ENCODE measurements at regions not wholly inside any gene's neighbourhood (a gene's known extent, or its start where the extent isn't known, plus 50 kb on each side); places are given as distances from the start of the nearest gene placed in this dataset.
"Not testable (repeated sequence)": the region's sequence is repeated elsewhere in the genome, so short reads cannot be mapped to it uniquely, and the experiment has no call there.

GRCh38 chr14:103233328-103233727 lies 100.7 kb upstream of the EIF5 start:
- Histone ChIP-seq H3K4me1 (ENCODE audit: control insufficient read depth in 4 of 4, insufficient read depth in 4 of 4, low read length in 3 of 4) (no peaks in the 10 kb centered on the region), H3K27ac (ENCODE audit: low read depth in 1 of 2, low read length in 2 of 2) (no peak overlapping the region), H3K4me3 (ENCODE audit: low read depth in 1 of 3, low read length in 3 of 3) (no peak overlapping the region), H3K27me3 (ENCODE audit: control insufficient read depth in 4 of 4, insufficient read depth in 4 of 4, low read length in 3 of 4) (no peaks in the 10 kb centered on the region), H3K9ac (ENCODE audit: low read depth in 1 of 2, low read length in 2 of 2) (no peak overlapping the region), H3K36me3 (ENCODE audit: control insufficient read depth in 4 of 4, insufficient read depth in 3 of 4, low read depth in 1 of 4, low read length in 3 of 4) (no peaks in the 10 kb centered on the region), H3K9me3 (ENCODE audit: control insufficient read depth in 4 of 4, low read length in 3 of 4) (no peaks in the 10 kb centered on the region)
- no peak for TF ChIP-seq EGR1 (IDR thresholded peaks at IDR 0.05; ENCODE audit: low read depth in 2 of 2)
- TF ChIP-seq HNF4G (IDR thresholded peaks at IDR 0.05) = no peak
- TF ChIP-seq FOXA1 (IDR thresholded peaks at IDR 0.05) = no peak
- TF ChIP-seq TAF1 (conservative IDR thresholded peaks at IDR 0.05) = no peak
- no peak for TF ChIP-seq NR2F2 (IDR thresholded peaks at IDR 0.05)
- no peak for DNase-seq (ENCODE audit: low spot score)
- 99% methylated on average over 3 of the region's 3 CpGs for WGBS

- H3K9ac ChIP-seq (ENCODE audit: low read depth in 1 of 2, low read length in 2 of 2); H3K36me3 ChIP-seq (ENCODE audit: control insufficient read depth in 4 of 4, insufficient read depth in 3 of 4, low read depth in 1 of 4, low read length in 3 of 4); H3K4me3 ChIP-seq (ENCODE audit: low read depth in 1 of 3, low read length in 3 of 3); H3K9me3 ChIP-seq (ENCODE audit: control insufficient read depth in 4 of 4, low read length in 3 of 4); DNase-seq (ENCODE audit: low spot score); H3K4me1 ChIP-seq (ENCODE audit: control insufficient read depth in 4 of 4, insufficient read depth in 4 of 4, low read length in 3 of 4); H3K27me3 ChIP-seq (ENCODE audit: control insufficient read depth in 4 of 4, insufficient read depth in 4 of 4, low read length in 3 of 4); H3K27ac ChIP-seq (ENCODE audit: low read depth in 1 of 2, low read length in 2 of 2): not testable (repeated sequence)
- 76% methylated on average over 9 of the region's 9 CpGs for WGBS
Observed at GRCh38 chr14:103234826-103235225, 99.2 kb upstream of the EIF5 start.

DNA sequence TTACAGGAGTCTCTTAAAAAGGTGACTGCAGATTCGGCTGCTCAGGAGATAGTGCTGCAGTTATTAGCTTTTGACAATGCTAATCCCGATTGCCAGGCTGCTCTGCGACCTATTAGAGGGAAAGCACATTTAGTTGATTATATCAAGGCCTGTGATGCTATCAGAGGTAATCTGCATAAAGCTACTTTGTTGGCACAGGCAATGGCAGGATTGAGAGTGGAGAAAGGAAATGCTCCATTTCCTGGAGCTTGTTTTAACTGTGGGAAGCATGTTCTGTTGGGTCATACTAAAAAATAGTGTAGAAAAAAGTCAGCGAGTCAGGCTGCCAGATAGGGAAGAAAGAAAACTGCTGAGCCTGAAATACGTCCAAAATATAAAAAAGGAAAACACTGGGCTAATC lies 98.5 kb upstream of the EIF5 start:
- not testable (repeated sequence) for DNase-seq (ENCODE audit: low spot score); H3K4me1 ChIP-seq (ENCODE audit: control insufficient read depth in 4 of 4, insufficient read depth in 4 of 4, low read length in 3 of 4); H3K27me3 ChIP-seq (ENCODE audit: control insufficient read depth in 4 of 4, insufficient read depth in 4 of 4, low read length in 3 of 4); H3K9ac ChIP-seq (ENCODE audit: low read depth in 1 of 2, low read length in 2 of 2); H3K36me3 ChIP-seq (ENCODE audit: control insufficient read depth in 4 of 4, insufficient read depth in 3 of 4, low read depth in 1 of 4, low read length in 3 of 4); H3K27ac ChIP-seq (ENCODE audit: low read depth in 1 of 2, low read length in 2 of 2); H3K9me3 ChIP-seq (ENCODE audit: control insufficient read depth in 4 of 4, low read length in 3 of 4); H3K4me3 ChIP-seq (ENCODE audit: low read depth in 1 of 3, low read length in 3 of 3)
- 67% methylated on average over 5 of the region's 5 CpGs for WGBS
- peak; percentile 38 for TF ChIP-seq NR2F2 (IDR thresholded peaks at IDR 0.05)

DNA sequence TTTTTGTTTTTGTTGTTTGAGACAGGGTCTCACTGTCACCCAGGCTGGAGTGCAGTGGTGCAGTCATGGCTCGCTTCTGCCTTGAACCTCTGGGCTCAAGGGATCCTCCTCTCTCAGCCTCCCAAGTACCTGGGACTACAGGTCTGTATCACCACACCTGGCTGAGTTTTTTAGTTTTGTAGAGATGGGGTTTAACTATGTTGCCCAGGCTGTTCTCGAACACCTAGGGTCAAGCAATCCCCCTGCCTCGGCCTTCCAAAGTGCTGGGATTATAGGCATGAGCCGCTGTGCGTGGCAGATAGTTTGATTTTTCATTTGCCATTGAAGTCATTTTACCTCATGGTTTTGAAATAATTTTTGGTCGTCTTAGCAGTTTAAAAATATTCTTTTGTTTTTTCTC lies 94.3 kb upstream of the EIF5 start:
- DNase-seq (ENCODE audit: low spot score) = no peak
- no peak overlapping the region for H3K9ac ChIP-seq (ENCODE audit: low read depth in 1 of 2, low read length in 2 of 2)
- TF ChIP-seq REST (IDR thresholded peaks at IDR 0.05) = no peak
- no peak for TF ChIP-seq RAD21 (IDR thresholded peaks at IDR 0.05)
- TF ChIP-seq RXRA (IDR thresholded peaks at IDR 0.05) = no peak
- TF ChIP-seq GABPA (IDR thresholded peaks at IDR 0.05 in 1 of 2, conservative IDR thresholded peaks at IDR 0.05 in 1 of 2) = no peak
- TF ChIP-seq SP1 (IDR thresholded peaks at IDR 0.05) = no peak
- TF ChIP-seq, protein P1, sequence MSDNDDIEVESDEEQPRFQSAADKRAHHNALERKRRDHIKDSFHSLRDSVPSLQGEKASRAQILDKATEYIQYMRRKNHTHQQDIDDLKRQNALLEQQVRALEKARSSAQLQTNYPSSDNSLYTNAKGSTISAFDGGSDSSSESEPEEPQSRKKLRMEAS (IDR thresholded peaks at IDR 0.05) = no peak
- TF ChIP-seq JUND (IDR thresholded peaks at IDR 0.05) = no peak
- no peak for TF ChIP-seq EGR1 (IDR thresholded peaks at IDR 0.05; ENCODE audit: low read depth in 2 of 2)
- no peak for TF ChIP-seq YY1 (IDR thresholded peaks at IDR 0.05)
- TF ChIP-seq, protein P2, sequence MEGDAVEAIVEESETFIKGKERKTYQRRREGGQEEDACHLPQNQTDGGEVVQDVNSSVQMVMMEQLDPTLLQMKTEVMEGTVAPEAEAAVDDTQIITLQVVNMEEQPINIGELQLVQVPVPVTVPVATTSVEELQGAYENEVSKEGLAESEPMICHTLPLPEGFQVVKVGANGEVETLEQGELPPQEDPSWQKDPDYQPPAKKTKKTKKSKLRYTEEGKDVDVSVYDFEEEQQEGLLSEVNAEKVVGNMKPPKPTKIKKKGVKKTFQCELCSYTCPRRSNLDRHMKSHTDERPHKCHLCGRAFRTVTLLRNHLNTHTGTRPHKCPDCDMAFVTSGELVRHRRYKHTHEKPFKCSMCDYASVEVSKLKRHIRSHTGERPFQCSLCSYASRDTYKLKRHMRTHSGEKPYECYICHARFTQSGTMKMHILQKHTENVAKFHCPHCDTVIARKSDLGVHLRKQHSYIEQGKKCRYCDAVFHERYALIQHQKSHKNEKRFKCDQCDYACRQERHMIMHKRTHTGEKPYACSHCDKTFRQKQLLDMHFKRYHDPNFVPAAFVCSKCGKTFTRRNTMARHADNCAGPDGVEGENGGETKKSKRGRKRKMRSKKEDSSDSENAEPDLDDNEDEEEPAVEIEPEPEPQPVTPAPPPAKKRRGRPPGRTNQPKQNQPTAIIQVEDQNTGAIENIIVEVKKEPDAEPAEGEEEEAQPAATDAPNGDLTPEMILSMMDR (IDR thresholded peaks at IDR 0.05; ENCODE audit: low read depth, low read length, missing input control) = no peak
- TF ChIP-seq, protein P3, sequence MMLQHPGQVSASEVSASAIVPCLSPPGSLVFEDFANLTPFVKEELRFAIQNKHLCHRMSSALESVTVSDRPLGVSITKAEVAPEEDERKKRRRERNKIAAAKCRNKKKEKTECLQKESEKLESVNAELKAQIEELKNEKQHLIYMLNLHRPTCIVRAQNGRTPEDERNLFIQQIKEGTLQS (IDR thresholded peaks at IDR 0.05) = no peak
- no peak for TF ChIP-seq TAF1 (conservative IDR thresholded peaks at IDR 0.05)
- TF ChIP-seq FOXA2 (IDR thresholded peaks at IDR 0.05) = no peak
- WGBS = 93% methylated on average over 6 of the region's 6 CpGs
- H3K36me3 ChIP-seq (ENCODE audit: control insufficient read depth in 4 of 4, insufficient read depth in 3 of 4, low read depth in 1 of 4, low read length in 3 of 4) = no peaks in the 10 kb centered on the region
- H3K4me3 ChIP-seq (ENCODE audit: low read depth in 1 of 3, low read length in 3 of 3) = no peak overlapping the region
- no peaks in the 10 kb centered on the region for H3K9me3 ChIP-seq (ENCODE audit: control insufficient read depth in 4 of 4, low read length in 3 of 4)
- no peaks in the 10 kb centered on the region for H3K27me3 ChIP-seq (ENCODE audit: control insufficient read depth in 4 of 4, insufficient read depth in 4 of 4, low read length in 3 of 4)
- no peak overlapping the region for H3K27ac ChIP-seq (ENCODE audit: low read depth in 1 of 2, low read length in 2 of 2)
- no peaks in the 10 kb centered on the region for H3K4me1 ChIP-seq (ENCODE audit: control insufficient read depth in 4 of 4, insufficient read depth in 4 of 4, low read length in 3 of 4)

Measured in liver (tissue), 8 donors.